ENCODE measurements at regions not wholly inside any gene's neighbourhood (a gene's known extent, or its start where the extent isn't known, plus 50 kb on each side); places are given as distances from the start of the nearest gene placed in this dataset.

GRCh38 chr21:16028941-16029464, 299.2 kb downstream of the USP25 start:
- Histone ChIP-seq H3K4me1 (no peaks in the 10 kb centered on the region), H3K27me3 (replicated peaks; ENCODE audit: control insufficient read depth, insufficient read depth, low read length) (no peaks in the 10 kb centered on the region), H3K36me3 (ENCODE audit: control insufficient read depth, insufficient read depth, low read length) (no peaks in the 10 kb centered on the region), H3K9me3 (no peaks in the 10 kb centered on the region), H3K4me3 (ENCODE audit: low read depth, low read length) (no peak overlapping the region)
- TF ChIP-seq CTCF (IDR thresholded peaks at IDR 0.05; ENCODE audit: insufficient read depth in 1 of 2, low read depth in 1 of 2, low read length in 1 of 2, severe bottlenecking in 1 of 2, unreplicated experiment in 1 of 2) = no peak
- Mint-ChIP-seq H3K36me3 (ENCODE audit: insufficient read depth, unreplicated experiment) (no peaks in the 10 kb centered on the region), H3K27ac (ENCODE audit: unreplicated experiment) (no peak overlapping the region), H3K9me3 (ENCODE audit: unreplicated experiment) (no peaks in the 10 kb centered on the region), H3K4me3 (ENCODE audit: unreplicated experiment) (no peak overlapping the region), H3K4me1 (ENCODE audit: low read depth, unreplicated experiment) (no peaks in the 10 kb centered on the region), H3K27me3 (ENCODE audit: insufficient read depth, unreplicated experiment) (no peaks in the 10 kb centered on the region)
- BruUV-seq (replicated peaks) = no TSS peak
- POLR2A ChIA-PET = no interaction called here
- intact Hi-C loops (cut with micrococcal nuclease; ENCODE audit: unreplicated experiment) = no loop called here
- DNase-seq = no peak
- CTCF ChIA-PET = no interaction called here

- intact Hi-C loops (cut with micrococcal nuclease; ENCODE audit: unreplicated experiment) = no loop called here
- no TSS peak for BruUV-seq (replicated peaks)
- Mint-ChIP-seq H3K4me1 (ENCODE audit: low read depth, unreplicated experiment) (no peaks in the 10 kb centered on the region), H3K36me3 (ENCODE audit: insufficient read depth, unreplicated experiment) (no peaks in the 10 kb centered on the region), H3K27me3 (ENCODE audit: insufficient read depth, unreplicated experiment) (no peaks in the 10 kb centered on the region), H3K9me3 (ENCODE audit: unreplicated experiment) (no peaks in the 10 kb centered on the region), H3K27ac (ENCODE audit: unreplicated experiment) (no peak overlapping the region), H3K4me3 (ENCODE audit: unreplicated experiment) (no peak overlapping the region)
- H3K4me1 ChIP-seq = no peaks in the 10 kb centered on the region
- no peaks in the 10 kb centered on the region for H3K27me3 ChIP-seq (replicated peaks; ENCODE audit: control insufficient read depth, insufficient read depth, low read length)
- TF ChIP-seq CTCF (IDR thresholded peaks at IDR 0.05; ENCODE audit: insufficient read depth in 1 of 2, low read depth in 1 of 2, low read length in 1 of 2, severe bottlenecking in 1 of 2, unreplicated experiment in 1 of 2) = no peak
- no peak for DNase-seq
- H3K9me3 ChIP-seq = no peaks in the 10 kb centered on the region
- ChIA-PET CTCF (no interaction called here), POLR2A (no interaction called here)
- H3K36me3 ChIP-seq (ENCODE audit: control insufficient read depth, insufficient read depth, low read length) = no peaks in the 10 kb centered on the region
- no peak overlapping the region for H3K4me3 ChIP-seq (ENCODE audit: low read depth, low read length)
These were observed 303.4 kb downstream of the USP25 start for GRCh38 chr21:16033193-16033592.

- H3K9me3 Mint-ChIP-seq (ENCODE audit: unreplicated experiment) = no peaks in the 10 kb centered on the region
- no peak overlapping the region for H3K27ac Mint-ChIP-seq (ENCODE audit: unreplicated experiment)
- intact Hi-C loops (cut with micrococcal nuclease; ENCODE audit: unreplicated experiment) = no loop called here
- CTCF ChIA-PET = no interaction called here
- POLR2A ChIA-PET = no interaction called here
- H3K4me1 ChIP-seq = no peaks in the 10 kb centered on the region
- no peak overlapping the region for H3K4me3 ChIP-seq (ENCODE audit: low read depth, low read length)
- BruUV-seq (replicated peaks) = no TSS peak
- H3K4me1 Mint-ChIP-seq (ENCODE audit: low read depth, unreplicated experiment) = no peaks in the 10 kb centered on the region
- H3K36me3 ChIP-seq (ENCODE audit: control insufficient read depth, insufficient read depth, low read length) = no peaks in the 10 kb centered on the region
- H3K9me3 ChIP-seq = no peaks in the 10 kb centered on the region
- no peaks in the 10 kb centered on the region for H3K27me3 Mint-ChIP-seq (ENCODE audit: insufficient read depth, unreplicated experiment)
- H3K36me3 Mint-ChIP-seq (ENCODE audit: insufficient read depth, unreplicated experiment) = no peaks in the 10 kb centered on the region
- DNase-seq = no peak
- H3K4me3 Mint-ChIP-seq (ENCODE audit: unreplicated experiment) = no peak overlapping the region
- TF ChIP-seq CTCF (IDR thresholded peaks at IDR 0.05; ENCODE audit: insufficient read depth in 1 of 2, low read depth in 1 of 2, low read length in 1 of 2, severe bottlenecking in 1 of 2, unreplicated experiment in 1 of 2) = no peak
- H3K27me3 ChIP-seq (replicated peaks; ENCODE audit: control insufficient read depth, insufficient read depth, low read length) = no peaks in the 10 kb centered on the region
These were observed 304.8 kb downstream of the USP25 start for GRCh38 chr21:16034446-16035190.
